Endothelial cell of umbilical vein (primary cell): ENCODE measurements at regions not wholly inside any gene's neighbourhood (a gene's known extent, or its start where the extent isn't known, plus 50 kb on each side); places are given as distances from the start of the nearest gene placed in this dataset.

Source experiments
- BruUV-seq: library from RNA; stranded (reverse); fragments of 400-500 nt; replicated peaks from 2 replicates; lab custom pipeline; 2021; lab: Mats Ljungman, UMichigan
- CTCF ChIA-PET: fragments of 300-600, 350-600 bp; sonication (Branson Sonifier 250); formaldehyde crosslinking; loops from one replicate; lab custom pipeline; 2021; ENCODE audit warnings: antibody characterized with exemption, inconsistent platforms; lab: Charles Lee
- POLR2A ChIA-PET: fragments of 300-600, 350-600 bp; sonication (Branson Sonifier 250); formaldehyde crosslinking; loops from one replicate; lab custom pipeline; 2021; ENCODE audit warnings: antibody characterized with exemption, inconsistent platforms; lab: Charles Lee
- DNase-seq: peaks from one replicate; pipeline ENCODE4 v3.0.0-alpha.2; 2011; ENCODE audit warnings: low read depth, low spot score
- FAIRE-seq: peaks from 2 replicates; lab custom pipeline; 2011; peaks lifted over from hg19 to GRCh38; lab: Jason Lieb, UNC
- H2AFZ ChIP-seq: 2 replicates; pipeline ENCODE4 v1.6.0; 2012; ENCODE audit warnings: low read depth, low read length, control low read depth, inconsistent platforms
- H3K27ac ChIP-seq: 2 replicates; pipeline ENCODE4 v1.5.1; 2011; ENCODE audit warnings: low read depth, mild to moderate bottlenecking, control low read depth, low read length, moderate library complexity; ENCODE audit not compliant: insufficient read depth
- H3K27me3 ChIP-seq, 2 experiments: 2 replicates each; pipeline versions ENCODE4 v1.6.0 to v1.6.1; 2011; ENCODE audit warnings: low read length in 2 of 2, mixed read lengths in 1 of 2; ENCODE audit not compliant: control insufficient read depth in 2 of 2, insufficient read depth in 2 of 2
- H3K36me3 ChIP-seq, 2 experiments: 2 replicates in 1 of 2; 3 replicates in 1 of 2; pipeline ENCODE4 v1.5.1; 2011; ENCODE audit warnings: low read length in 2 of 2, mild to moderate bottlenecking in 1 of 2, moderate library complexity in 1 of 2; ENCODE audit not compliant: control insufficient read depth in 2 of 2, insufficient read depth in 2 of 2; ENCODE audit errors: extremely low read depth in 1 of 2
- H3K4me1 ChIP-seq: 3 replicates; pipeline ENCODE4 v1.5.1; 2011; ENCODE audit warnings: mild to moderate bottlenecking, low read length; ENCODE audit not compliant: control insufficient read depth, insufficient read depth; ENCODE audit errors: extremely low read depth
- H3K4me2 ChIP-seq: 2 replicates; pipeline ENCODE4 v1.6.1; 2011; ENCODE audit warnings: low read length, control low read depth, mixed read lengths; ENCODE audit not compliant: insufficient read depth
- H3K4me3 ChIP-seq, 3 experiments: fragments of 200-600 bp in 1 of 3; sonication (generic), shearing (Covaris generic) in 1 of 3; replicated peaks in 1 of 3; 2 replicates each; pipeline ENCODE4 v1.5.1; 2011 to 2016; ENCODE audit warnings: control low read depth in 3 of 3, low read length in 3 of 3, mild to moderate bottlenecking in 2 of 3, inconsistent platforms in 1 of 3, low read depth in 1 of 3, moderate library complexity in 1 of 3; ENCODE audit not compliant: insufficient read depth in 1 of 3
- H3K79me2 ChIP-seq: 2 replicates; pipeline ENCODE4 v1.6.0; 2012; ENCODE audit warnings: low read length, inconsistent platforms; ENCODE audit not compliant: control insufficient read depth, insufficient read depth
- H3K9ac ChIP-seq: replicated peaks from 2 replicates; pipeline ENCODE3; 2011; ENCODE audit warnings: low read length, control low read depth; ENCODE audit not compliant: insufficient read depth; ENCODE audit errors: extremely low read depth
- H3K9me1 ChIP-seq: replicated peaks from 3 replicates; pipeline ENCODE4 v1.6.0; 2011; ENCODE audit warnings: mild to moderate bottlenecking, low read length; ENCODE audit not compliant: control insufficient read depth, insufficient read depth; ENCODE audit errors: extremely low read depth
- H3K9me3 ChIP-seq: replicated peaks from 2 replicates; pipeline ENCODE4 v1.5.1; 2012; ENCODE audit warnings: low read length, inconsistent platforms; ENCODE audit not compliant: control insufficient read depth, insufficient read depth
- H4K20me1 ChIP-seq: replicated peaks from 2 replicates; pipeline ENCODE3; 2011; ENCODE audit warnings: mild to moderate bottlenecking, low read length; ENCODE audit not compliant: control insufficient read depth, insufficient read depth; ENCODE audit errors: extremely low read depth
- EZH2 ChIP-seq: IDR thresholded peaks from 2 replicates; pipeline ENCODE4 v1.6.1; 2012; ENCODE audit warnings: borderline replicate concordance, low read depth, mild to moderate bottlenecking, moderate library complexity, low read length, inconsistent platforms; ENCODE audit not compliant: severe bottlenecking
- FOS ChIP-seq: IDR thresholded peaks from 2 replicates; pipeline ENCODE4 v1.6.1; 2011; ENCODE audit warnings: mild to moderate bottlenecking, low read length, moderate library complexity, borderline replicate concordance; ENCODE audit not compliant: insufficient read depth
- GATA2 ChIP-seq: IDR thresholded peaks from 2 replicates; pipeline ENCODE4 v1.7.0; 2011; ENCODE audit warnings: low read depth, mild to moderate bottlenecking, moderate library complexity, mixed read lengths, low read length; ENCODE audit not compliant: insufficient read length, insufficient read depth
- JUN ChIP-seq: IDR thresholded peaks from 2 replicates; pipeline ENCODE4 v1.6.1; 2011; ENCODE audit warnings: borderline replicate concordance, low read depth; ENCODE audit not compliant: insufficient read length, insufficient read depth
- MYC ChIP-seq: IDR thresholded peaks from one replicate; pipeline ENCODE4 v1.6.1; 2011; ENCODE audit warnings: mild to moderate bottlenecking, low read depth, low read length
- POLR2A ChIP-seq: IDR thresholded peaks from 2 replicates; pipeline ENCODE4 v1.6.1; 2012; ENCODE audit warnings: low read depth, mild to moderate bottlenecking, control low read depth, low read length
- POLR2AphosphoS5 ChIP-seq: IDR thresholded peaks from 2 replicates; pipeline ENCODE4 v1.6.1; 2012; ENCODE audit warnings: low read depth, mild to moderate bottlenecking, control low read depth, low read length, moderate library complexity; ENCODE audit not compliant: insufficient read depth
- dilution Hi-C: fragments of 300-500 bp; cut with MboI; formaldehyde crosslinking; loops from one replicate; pipeline ENCODE4 v1.15.0; 2019; ENCODE audit warnings: low sequenced_read_pairs; ENCODE audit not compliant: extremely low pct_ligation_motif_present
- intact Hi-C: fragments of 100-400 bp; cut with micrococcal nuclease; formaldehyde crosslinking; loops from one replicate; pipeline ENCODE4 v1.10.0; 2022
- TF ChIP-seq, protein P1 (sequence below), 2 donors: IDR thresholded peaks; 1 replicate in 1 of 2; 2 replicates in 1 of 2; pipeline ENCODE4 v1.5.1; 2011; ENCODE audit warnings: low read length in 2 of 2, mild to moderate bottlenecking in 2 of 2, moderate library complexity in 2 of 2, control low read depth in 1 of 2, inconsistent platforms in 1 of 2, low read depth in 1 of 2; ENCODE audit not compliant: insufficient read depth in 1 of 2; ENCODE audit errors: extremely low read depth in 1 of 2
- TF ChIP-seq, protein P2 (sequence below): IDR thresholded peaks from 2 replicates; pipeline ENCODE4 v1.6.1; 2011; ENCODE audit not compliant: insufficient read depth, insufficient read length

DNA sequence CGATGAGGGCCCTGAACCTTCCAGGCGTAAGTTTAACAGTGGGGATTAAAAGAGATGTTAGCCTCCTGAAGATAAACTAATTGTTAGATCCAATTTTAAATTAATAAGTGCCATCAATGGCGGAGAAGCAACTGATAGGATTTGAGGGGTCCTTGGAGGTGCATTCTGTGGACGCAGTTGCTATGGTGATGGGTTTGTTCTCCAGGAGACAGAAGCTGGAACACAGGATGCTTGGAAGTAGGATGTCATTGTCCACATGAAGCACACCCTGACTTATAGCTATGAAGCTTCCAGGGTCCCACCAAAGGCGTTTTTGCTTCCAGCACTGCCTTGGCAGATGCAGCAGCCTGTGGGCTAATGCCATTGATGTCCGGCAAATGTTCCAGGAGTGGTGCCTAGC is 331.0 kb upstream of the IL12A start:
- Histone ChIP-seq H3K27me3 (peaks cover 4 to 8% of the 10 kb centered on the region in 2 experiments), H3K9me1 (no peaks in the 10 kb centered on the region), H3K4me2 (no peak overlapping the region), H3K79me2 (no peaks in the 10 kb centered on the region), H3K9me3 (no peaks in the 10 kb centered on the region), H3K27ac (no peak overlapping the region), H3K4me1 (no peaks in the 10 kb centered on the region), H3K4me3 (no peak overlapping the region), H3K9ac (no peak overlapping the region), H2AFZ (no peak overlapping the region), H3K36me3 (no peaks in the 10 kb centered on the region), H4K20me1 (no peaks in the 10 kb centered on the region)
- DNase-seq: no peak
- dilution Hi-C loops (no loop called here), intact Hi-C loops (no loop called here)
- ChIA-PET CTCF (no interaction called here), POLR2A (no interaction called here)
- TF ChIP-seq MYC (no peak), GATA2 (no peak), POLR2AphosphoS5 (no peak), FOS (no peak), EZH2 (no peak), POLR2A (no peak), JUN (no peak)
- TF ChIP-seq, protein P1, sequence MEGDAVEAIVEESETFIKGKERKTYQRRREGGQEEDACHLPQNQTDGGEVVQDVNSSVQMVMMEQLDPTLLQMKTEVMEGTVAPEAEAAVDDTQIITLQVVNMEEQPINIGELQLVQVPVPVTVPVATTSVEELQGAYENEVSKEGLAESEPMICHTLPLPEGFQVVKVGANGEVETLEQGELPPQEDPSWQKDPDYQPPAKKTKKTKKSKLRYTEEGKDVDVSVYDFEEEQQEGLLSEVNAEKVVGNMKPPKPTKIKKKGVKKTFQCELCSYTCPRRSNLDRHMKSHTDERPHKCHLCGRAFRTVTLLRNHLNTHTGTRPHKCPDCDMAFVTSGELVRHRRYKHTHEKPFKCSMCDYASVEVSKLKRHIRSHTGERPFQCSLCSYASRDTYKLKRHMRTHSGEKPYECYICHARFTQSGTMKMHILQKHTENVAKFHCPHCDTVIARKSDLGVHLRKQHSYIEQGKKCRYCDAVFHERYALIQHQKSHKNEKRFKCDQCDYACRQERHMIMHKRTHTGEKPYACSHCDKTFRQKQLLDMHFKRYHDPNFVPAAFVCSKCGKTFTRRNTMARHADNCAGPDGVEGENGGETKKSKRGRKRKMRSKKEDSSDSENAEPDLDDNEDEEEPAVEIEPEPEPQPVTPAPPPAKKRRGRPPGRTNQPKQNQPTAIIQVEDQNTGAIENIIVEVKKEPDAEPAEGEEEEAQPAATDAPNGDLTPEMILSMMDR (IDR thresholded peaks at IDR 0.05; ENCODE audit: extremely low read depth in 1 of 2, insufficient read depth in 1 of 2, low read depth in 1 of 2, low read length in 2 of 2): no peak
- TF ChIP-seq, protein P2, sequence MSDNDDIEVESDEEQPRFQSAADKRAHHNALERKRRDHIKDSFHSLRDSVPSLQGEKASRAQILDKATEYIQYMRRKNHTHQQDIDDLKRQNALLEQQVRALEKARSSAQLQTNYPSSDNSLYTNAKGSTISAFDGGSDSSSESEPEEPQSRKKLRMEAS: no peak
- no peak for FAIRE-seq
- BruUV-seq: no TSS peak
